ENCODE measurements at regions not wholly inside any gene's neighbourhood (a gene's known extent, or its start where the extent isn't known, plus 50 kb on each side); places are given as distances from the start of the nearest gene placed in this dataset.

DNA sequence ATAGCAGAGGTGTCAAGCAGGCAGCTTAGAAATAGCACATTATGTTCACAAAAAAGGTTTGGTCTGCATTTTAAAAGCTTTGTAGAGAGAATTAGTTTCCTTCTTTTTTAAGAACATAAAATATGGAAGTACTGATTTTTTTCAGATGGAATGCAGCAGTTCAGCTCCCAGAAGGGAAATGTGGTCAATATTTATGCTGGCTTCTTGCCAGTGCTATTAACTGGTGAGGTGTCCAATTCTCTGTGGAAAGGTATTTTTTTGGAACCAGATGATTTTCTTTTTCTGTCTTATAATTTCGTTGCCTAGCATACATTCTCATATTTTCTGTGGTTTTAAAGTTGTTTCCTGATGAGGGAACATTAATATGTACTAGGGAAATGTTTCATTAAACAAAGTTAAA, 211.4 kb upstream of the ZNF385D start:
- no peak for TF ChIP-seq POLR2A (IDR thresholded peaks at IDR 0.05)
- TF ChIP-seq, protein P1, sequence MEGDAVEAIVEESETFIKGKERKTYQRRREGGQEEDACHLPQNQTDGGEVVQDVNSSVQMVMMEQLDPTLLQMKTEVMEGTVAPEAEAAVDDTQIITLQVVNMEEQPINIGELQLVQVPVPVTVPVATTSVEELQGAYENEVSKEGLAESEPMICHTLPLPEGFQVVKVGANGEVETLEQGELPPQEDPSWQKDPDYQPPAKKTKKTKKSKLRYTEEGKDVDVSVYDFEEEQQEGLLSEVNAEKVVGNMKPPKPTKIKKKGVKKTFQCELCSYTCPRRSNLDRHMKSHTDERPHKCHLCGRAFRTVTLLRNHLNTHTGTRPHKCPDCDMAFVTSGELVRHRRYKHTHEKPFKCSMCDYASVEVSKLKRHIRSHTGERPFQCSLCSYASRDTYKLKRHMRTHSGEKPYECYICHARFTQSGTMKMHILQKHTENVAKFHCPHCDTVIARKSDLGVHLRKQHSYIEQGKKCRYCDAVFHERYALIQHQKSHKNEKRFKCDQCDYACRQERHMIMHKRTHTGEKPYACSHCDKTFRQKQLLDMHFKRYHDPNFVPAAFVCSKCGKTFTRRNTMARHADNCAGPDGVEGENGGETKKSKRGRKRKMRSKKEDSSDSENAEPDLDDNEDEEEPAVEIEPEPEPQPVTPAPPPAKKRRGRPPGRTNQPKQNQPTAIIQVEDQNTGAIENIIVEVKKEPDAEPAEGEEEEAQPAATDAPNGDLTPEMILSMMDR (IDR thresholded peaks at IDR 0.05) = no peak
